HG03571 (cell line): ENCODE measurements at regions not wholly inside any gene's neighbourhood (a gene's known extent, or its start where the extent isn't known, plus 50 kb on each side); places are given as distances from the start of the nearest gene placed in this dataset.
"Not testable (repeated sequence)": the region's sequence is repeated elsewhere in the genome, so short reads cannot be mapped to it uniquely, and the experiment has no call there.

Experiments
- ATAC-seq: cut with Tn5 transposase; IDR thresholded peaks from one replicate; pipeline ENCODE4 v1.9.1; 2021; ENCODE audit not compliant: unreplicated experiment

GRCh38 chr14:31911160-31911559 is 165.9 kb upstream of the ARHGAP5 start:
- ATAC-seq: no peak

DNA sequence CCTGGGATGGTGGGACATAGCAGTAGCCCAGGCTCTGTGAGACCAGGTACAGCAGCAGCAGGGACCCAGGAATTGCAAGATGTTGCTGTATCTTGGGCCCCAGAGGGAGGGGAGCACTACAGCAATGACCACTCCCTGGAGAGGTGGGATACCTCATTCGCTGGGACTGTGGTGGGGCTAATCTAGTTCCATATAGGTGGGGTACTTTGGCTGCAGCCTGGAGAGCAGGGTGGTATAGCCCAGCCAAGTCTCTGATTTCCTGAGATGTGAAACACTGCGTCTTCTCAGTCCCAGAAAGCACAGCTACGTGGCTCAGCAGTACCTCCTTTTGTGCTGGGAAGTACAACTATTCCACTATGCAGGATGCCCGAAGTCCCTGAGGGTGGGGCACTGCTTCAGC is 163.7 kb upstream of the ARHGAP5 start:
- ATAC-seq: no peak

DNA sequence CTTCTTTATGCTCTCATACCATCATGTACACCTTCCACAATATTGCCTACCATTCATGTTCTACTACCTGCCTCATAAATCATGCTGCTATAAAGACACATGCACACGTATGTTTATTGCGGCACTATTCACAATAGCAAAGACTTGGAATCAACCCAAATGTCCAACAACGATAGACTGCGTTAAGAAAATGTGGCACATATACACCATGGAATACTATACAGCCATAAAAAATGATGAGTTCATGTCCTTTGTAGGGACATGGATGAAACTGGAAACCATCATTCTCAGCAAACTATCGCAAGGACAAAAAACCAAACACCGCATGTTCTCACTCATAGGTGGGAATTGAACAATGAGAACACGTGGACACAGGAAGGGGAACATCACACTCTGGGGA is 158.8 kb upstream of the ARHGAP5 start:
- ATAC-seq: not testable (repeated sequence)

DNA sequence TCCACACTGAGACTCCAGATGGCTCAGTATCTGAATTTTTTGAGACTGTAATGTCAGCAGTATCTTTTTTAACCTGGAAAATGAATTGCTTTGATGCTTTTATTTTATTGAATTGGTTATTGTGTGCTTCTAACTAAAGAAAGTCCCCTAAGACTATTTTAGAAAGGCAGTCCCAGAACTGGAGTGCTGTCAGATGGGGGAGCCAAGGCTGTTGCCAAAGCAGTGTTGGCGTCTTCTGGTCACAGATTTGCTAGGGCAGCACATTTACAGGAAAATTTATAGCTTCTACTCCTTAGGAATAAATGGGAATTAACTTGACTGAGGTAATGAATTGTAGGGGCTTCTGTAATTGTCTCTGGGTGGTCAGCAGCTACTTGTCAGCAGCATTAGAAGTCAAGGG is 157.1 kb upstream of the ARHGAP5 start:
- ATAC-seq: no peak

DNA sequence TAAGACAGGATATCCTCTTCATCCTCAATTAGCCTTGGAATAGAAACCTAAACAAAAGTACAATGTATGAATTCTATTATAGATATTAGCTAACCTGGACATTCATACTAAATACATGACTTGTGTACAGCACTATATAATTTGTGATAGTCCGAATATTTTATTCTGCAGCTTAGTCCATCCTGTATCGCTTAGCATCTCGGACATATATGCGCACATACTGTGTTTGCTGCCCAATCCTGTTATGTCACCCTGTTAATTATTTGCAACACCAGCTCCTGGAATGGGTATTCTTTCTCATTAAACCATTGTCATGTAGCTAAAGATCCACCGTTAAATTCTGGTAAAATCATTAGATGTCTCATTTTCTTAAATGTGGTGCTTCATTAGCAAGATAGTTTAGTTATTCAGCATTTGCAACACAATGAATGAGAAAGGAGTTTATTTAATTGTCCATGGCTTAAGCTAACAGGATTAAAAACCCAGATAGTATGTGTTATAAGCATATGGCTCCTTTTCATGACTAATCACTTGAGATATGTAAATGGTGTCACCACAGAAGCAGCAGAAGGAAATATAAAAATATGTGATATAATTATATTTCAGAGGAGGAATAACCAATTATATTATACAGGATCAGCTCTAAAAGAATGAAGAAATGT is 156.0 kb upstream of the ARHGAP5 start:
- ATAC-seq: no peak

GRCh38 chr14:31921721-31922120 is 155.4 kb upstream of the ARHGAP5 start:
- ATAC-seq: no peak

DNA sequence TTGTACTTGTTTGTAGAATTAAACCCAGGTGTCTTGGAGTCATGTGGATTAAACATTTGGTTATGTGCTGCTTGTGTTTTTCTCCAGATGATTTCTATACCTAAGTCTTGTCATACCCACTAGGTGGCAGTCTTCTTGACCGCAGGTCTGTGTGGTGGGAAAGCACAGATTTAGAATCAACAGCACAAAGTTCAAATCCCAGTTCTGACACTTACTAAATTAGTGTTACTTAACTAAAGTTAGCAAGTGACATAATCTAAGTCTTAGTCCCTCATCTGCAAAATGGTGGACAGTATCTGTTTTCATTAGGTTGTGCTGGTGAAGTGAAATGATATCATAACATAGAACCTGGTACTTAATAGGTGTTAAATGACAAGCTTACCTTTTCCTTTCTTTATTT is 151.0 kb upstream of the ARHGAP5 start:
- ATAC-seq: no peak

- ATAC-seq: no peak
Measured at GRCh38 chr14:31926652-31927347, 150.3 kb upstream of the ARHGAP5 start.

GRCh38 chr14:31927348-31927832 is 149.7 kb upstream of the ARHGAP5 start:
- no peak for ATAC-seq

DNA sequence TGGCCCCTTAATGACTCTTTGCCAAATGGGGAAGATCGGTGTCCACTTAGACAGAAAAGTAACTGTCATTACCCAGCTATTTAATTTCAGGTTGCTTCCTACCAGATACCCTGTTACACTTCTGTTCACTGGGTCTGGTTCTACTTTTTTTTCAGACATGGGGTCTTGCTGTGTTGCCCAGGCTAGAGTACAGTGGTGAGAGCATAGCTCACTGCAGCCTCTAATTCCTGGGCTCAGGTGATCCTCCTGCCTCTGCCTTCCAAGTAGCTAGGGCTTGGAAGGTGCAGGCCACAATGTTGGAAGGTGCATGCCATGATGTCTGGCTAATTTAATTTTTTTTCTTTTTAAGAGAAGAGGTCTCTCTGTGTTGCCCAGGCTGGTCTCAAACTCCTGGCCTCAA is 147.0 kb upstream of the ARHGAP5 start:
- no peak for ATAC-seq

DNA sequence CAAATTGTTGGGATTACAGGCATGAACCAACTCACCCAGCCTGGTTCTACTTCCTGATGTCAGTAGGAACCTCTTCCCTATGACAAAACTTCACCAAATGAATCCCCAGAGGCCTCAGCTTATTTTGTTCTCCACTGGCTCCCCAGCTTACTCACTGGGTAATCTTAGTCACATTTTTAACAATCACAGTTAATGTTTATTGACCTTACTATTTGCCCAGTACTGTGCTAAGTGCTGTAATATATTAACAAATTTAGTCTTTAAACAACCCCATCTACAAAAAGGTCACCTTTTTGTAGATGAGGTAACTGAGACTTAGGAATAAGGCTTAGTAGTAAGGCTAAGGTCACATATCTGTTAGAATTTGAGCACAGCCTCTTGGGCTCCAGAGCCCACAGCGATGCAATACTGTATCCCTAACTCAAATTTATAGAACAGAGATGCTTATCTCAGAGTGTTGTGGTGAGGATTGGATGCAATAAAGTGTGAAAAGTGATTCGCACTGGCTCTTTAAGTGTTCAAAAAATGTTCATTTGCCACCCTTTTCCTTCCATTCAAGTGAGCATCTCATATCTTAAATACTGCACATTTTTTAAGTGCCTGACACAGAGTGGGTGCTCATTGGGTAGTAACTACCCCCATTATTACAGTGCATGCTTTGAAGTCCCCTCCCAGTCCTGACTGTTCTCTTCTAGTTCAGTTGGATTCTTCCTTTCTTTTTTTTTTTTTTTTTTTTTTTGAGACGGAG is 146.4 kb upstream of the ARHGAP5 start:
- no peak for ATAC-seq

- ATAC-seq: no peak
Measured at GRCh38 chr14:31932675-31933074, 144.4 kb upstream of the ARHGAP5 start.

DNA sequence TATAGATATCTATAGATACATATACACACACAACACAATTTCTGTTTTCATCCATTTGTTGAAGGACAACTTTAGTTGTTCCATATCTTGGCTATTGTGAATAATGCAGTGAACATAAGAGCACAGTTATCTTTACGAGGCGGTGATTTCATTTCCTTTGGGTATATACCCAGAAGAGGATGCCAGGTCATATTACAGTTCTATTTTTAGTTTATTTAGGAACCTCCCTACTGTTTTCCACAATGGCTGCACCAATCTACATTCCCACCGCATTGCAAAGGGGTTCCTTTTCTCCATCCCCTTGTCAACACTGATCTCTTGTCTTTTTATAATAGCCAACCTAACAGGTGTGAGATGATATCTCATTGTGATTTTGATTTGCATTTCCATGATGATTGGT is 143.4 kb upstream of the ARHGAP5 start:
- no peak for ATAC-seq

DNA sequence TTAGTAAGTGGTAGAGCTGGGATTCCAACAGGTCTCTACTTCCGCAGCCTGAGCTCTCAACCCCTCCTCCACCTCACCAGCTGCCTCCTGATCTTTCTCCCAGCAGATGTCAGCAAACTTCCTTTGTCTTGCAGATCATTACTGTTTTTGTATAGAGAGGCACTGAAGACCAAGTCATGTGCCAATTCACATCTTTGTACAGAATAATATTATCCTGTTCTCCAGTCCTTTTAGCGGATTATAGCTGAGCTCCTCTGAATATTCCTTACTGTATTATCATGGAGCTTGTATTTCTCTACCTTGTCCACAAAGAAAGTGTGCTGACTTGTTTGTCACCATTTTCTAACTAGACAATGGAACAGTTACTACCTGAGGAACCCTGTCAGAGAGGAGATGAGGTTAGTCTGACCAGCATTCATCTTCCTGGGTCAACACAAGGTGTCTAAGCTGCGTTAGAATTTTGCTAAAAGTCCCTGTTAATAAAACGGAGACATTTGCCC is 142.3 kb upstream of the ARHGAP5 start:
- ATAC-seq: no peak

DNA sequence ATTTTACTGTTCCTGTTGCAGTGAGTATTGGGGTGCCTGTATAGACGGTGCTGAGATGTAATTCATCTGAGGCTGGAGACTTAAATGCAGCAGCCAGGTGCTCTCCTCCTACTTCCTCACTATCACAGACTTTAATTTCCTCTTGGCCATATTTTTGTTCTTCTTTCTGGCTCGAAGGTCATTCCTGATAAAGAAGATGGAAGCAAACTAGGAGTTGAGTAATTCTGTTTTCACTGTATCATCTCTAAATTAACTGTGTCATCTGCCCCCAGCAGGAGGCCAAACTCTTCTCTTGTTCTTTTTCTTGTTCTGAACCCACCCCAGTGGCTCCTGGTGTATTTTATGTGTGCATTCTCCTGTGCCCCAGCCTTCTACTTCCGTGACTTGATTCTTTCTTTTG is 141.7 kb upstream of the ARHGAP5 start:
- no peak for ATAC-seq

GRCh38 chr14:31936115-31936514 is 141.0 kb upstream of the ARHGAP5 start:
- ATAC-seq: no peak

GRCh38 chr14:31937730-31938346 is 139.3 kb upstream of the ARHGAP5 start:
- peak; percentile 97 for ATAC-seq

DNA sequence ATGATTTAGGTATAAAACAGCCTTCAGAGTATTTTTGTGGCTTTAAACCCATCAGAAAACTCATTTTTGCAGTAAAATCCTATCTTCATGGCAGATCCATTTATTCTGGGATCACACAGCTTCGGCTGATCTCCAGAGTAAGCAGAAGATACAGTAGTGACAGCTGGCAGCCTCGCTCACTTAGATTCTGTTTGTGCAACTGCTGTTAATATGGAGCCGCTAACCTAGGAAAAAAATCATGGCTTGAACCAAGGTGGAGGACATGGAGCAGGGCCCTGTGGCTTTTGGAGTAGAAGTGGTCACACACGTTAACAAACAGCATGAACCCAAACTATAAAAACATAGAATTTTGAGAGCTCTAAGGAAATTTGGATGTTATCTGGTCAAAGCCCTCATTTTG is 137.2 kb upstream of the ARHGAP5 start:
- ATAC-seq: no peak

DNA sequence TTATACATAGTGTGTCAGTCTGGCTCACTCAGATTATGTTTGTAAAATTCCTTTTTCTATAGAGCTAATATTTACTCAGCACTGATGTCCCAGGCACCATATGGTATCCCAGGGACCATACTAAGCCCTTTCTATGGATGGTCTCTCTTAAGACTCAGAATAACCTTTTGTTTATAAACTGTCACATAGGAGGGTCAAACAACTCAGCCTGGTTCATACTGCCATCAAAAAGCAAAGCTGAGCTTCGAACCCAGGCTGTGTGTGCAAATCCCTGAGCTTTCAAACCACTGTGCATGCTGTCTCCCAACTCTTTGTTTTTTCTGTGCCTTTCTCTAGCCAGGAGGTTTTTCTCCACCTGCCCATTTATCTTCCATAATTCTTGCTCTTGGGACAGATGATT is 135.6 kb upstream of the ARHGAP5 start:
- ATAC-seq: no peak

GRCh38 chr14:31942166-31942841 is 134.8 kb upstream of the ARHGAP5 start:
- no peak for ATAC-seq
